Bronchial epithelial cell (primary cell): ENCODE measurements at regions not wholly inside any gene's neighbourhood (a gene's known extent, or its start where the extent isn't known, plus 50 kb on each side); places are given as distances from the start of the nearest gene placed in this dataset.

Source experiments
- DNase-seq: peaks from one replicate; pipeline ENCODE4 v3.0.0-alpha.2; 2010; ENCODE audit warnings: low read depth
- FAIRE-seq: peaks from 2 replicates; lab custom pipeline; 2011; peaks lifted over from hg19 to GRCh38; lab: Jason Lieb, UNC
- H3K27me3 ChIP-seq: 2 replicates; pipeline ENCODE4 v1.5.1; 2011; ENCODE audit warnings: low read length; ENCODE audit not compliant: control insufficient read depth, insufficient read depth
- H3K36me3 ChIP-seq: 2 replicates; pipeline ENCODE4 v1.5.1; 2011; ENCODE audit warnings: low read length; ENCODE audit not compliant: control insufficient read depth, insufficient read depth
- H3K4me3 ChIP-seq: 2 replicates; pipeline ENCODE4 v1.5.1; 2011; ENCODE audit warnings: mild to moderate bottlenecking, low read depth, low read length, control low read depth
- CTCF ChIP-seq: IDR thresholded peaks from 2 replicates; pipeline ENCODE4 v1.5.1; 2011; ENCODE audit warnings: mild to moderate bottlenecking, moderate library complexity, low read length, control low read depth, inconsistent platforms; ENCODE audit not compliant: insufficient read depth, severe bottlenecking

DNA sequence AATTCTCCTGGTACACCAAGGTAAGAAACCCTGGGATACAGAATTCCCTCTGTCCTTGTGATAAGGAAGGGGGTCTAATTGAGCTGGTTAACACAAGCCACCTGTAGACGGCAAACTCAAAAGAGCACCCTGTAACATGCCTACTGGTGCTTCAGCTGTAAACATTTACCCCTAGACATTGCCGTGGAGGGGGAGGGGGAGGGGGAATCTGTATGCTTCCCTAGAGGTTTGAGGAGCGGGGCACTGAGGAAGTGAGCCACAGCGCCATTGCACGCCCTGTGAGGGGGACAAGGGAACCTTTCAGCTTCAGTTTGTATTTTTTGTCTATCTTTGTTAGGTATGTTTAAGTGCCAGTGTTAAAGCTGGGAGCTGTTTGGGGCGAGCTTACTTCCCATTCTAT lies 99.8 kb downstream of the AASDHPPT start:
- Histone ChIP-seq H3K36me3 (no peaks in the 10 kb centered on the region), H3K4me3 (no peak overlapping the region), H3K27me3 (no peaks in the 10 kb centered on the region)
- FAIRE-seq (no peak), DNase-seq (no peak)
- no peak for TF ChIP-seq CTCF

DNA sequence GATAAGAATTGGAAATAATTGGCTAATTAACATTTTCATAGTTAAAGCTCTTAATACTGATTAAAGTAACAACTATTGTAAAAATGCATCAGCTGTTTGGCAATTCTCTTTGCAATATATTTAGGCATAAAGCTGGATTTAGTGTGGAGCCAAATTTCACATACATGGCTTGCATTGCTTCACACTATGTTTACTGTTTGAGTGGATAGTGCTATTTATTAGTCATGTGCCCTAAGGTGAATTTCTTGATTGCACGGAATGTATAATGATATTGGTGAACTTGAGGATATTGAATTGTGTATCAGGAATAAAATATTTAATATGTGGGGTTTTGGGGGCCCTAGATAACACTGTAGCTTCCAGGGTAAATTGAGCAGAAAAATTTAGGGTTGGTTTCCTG lies 100.9 kb downstream of the AASDHPPT start:
- FAIRE-seq (no peak), DNase-seq (peak; percentile 90)
- TF ChIP-seq CTCF = no peak
- Histone ChIP-seq H3K36me3 (no peaks in the 10 kb centered on the region), H3K4me3 (no peak overlapping the region), H3K27me3 (no peaks in the 10 kb centered on the region)

DNA sequence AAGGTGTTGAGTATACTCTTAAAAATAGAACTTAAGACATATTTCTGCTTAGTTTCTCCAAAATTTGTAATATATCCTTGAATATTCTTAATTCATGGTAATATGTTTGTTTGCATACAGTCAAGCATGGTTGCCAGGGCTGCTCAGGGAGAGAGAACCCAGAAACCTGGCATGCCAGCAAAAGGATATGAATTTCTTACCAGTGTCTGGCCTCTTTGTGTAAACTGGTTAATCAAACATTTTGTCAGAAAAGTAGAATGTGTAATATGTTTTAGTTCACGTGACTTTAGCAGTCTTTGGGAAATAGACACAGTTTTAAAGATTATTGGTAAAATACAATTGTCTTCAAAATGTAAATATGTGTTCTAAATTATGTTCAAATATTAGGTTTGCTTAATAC lies 101.6 kb downstream of the AASDHPPT start:
- TF ChIP-seq CTCF = no peak
- H3K36me3 ChIP-seq = no peaks in the 10 kb centered on the region

GRCh38 chr11:106186630-106187029 lies 109.2 kb downstream of the AASDHPPT start:
- DNase-seq = no peak
- no peak for TF ChIP-seq CTCF
- H3K27me3 ChIP-seq = no peaks in the 10 kb centered on the region
- no peak for FAIRE-seq
- no peak overlapping the region for H3K4me3 ChIP-seq
- H3K36me3 ChIP-seq = no peaks in the 10 kb centered on the region

More for the DNA sequence above, 101.6 kb downstream of the AASDHPPT start:
- Histone ChIP-seq H3K27me3 (no peaks in the 10 kb centered on the region), H3K4me3 (no peak overlapping the region)
- no peak for DNase-seq
- no peak for FAIRE-seq

DNA sequence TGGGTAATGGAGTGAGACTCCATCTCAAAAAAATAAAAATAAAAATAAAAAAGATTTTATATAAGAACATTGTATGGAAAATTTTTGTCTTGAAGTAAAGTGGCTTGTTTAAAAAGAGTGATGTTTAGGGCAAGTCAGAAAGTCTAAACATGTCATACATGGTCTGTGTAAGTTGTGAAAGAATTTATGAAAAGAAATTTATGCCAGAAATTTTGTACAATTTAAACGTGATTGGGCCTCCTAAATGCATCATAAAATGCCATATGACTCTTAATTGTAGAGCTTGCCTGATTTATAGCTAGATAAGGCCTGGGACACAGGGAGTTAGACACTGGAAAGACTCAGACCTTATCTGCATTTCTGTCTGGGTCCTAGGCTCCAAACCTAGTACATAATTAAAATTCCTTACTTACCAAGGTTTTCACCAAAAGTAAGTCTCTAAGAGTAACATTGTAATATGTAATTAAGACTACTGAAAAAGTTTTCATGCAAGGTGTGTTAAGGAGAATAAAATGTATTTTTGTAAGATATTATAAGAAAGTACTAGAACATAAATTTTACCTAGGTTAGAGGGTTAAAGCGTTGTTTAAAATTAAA lies 110.5 kb downstream of the AASDHPPT start:
- DNase-seq (no peak), FAIRE-seq (no peak)
- no peak overlapping the region for H3K4me3 ChIP-seq
- H3K36me3 ChIP-seq = no peaks in the 10 kb centered on the region
- TF ChIP-seq CTCF = no peak
- no peaks in the 10 kb centered on the region for H3K27me3 ChIP-seq

- TF ChIP-seq CTCF = no peak
- Histone ChIP-seq H3K4me3 (no peak overlapping the region), H3K27me3 (no peaks in the 10 kb centered on the region), H3K36me3 (no peaks in the 10 kb centered on the region)
- FAIRE-seq (no peak), DNase-seq (no peak)
Observed at GRCh38 chr11:106193956-106194355, 116.5 kb downstream of the AASDHPPT start.
